NCI-H524 (cell line): ENCODE measurements at regions not wholly inside any gene's neighbourhood (a gene's known extent, or its start where the extent isn't known, plus 50 kb on each side); places are given as distances from the start of the nearest gene placed in this dataset.
A peak's percentile ranks its signal among the peaks of the same experiment; 100 is the strongest.
"Not testable (repeated sequence)": the region's sequence is repeated elsewhere in the genome, so short reads cannot be mapped to it uniquely, and the experiment has no call there.

Experiments used
- DNase-seq, 2 experiments: peaks; one replicate each; lab custom pipeline; 2025; lab: John Stamatoyannopoulos, UW

GRCh38 chr5:99315413-99316183, 386.8 kb upstream of the CHD1 start:
- DNase-seq: no peak

- no peak for DNase-seq
These were observed 385.9 kb upstream of the CHD1 start for GRCh38 chr5:99314721-99315120.

- no peak for DNase-seq
These were observed 379.3 kb upstream of the CHD1 start for GRCh38 chr5:99308131-99308530.

GRCh38 chr5:99305045-99305580, 376.3 kb upstream of the CHD1 start:
- no peak for DNase-seq

- DNase-seq: no peak
These were observed 356.8 kb upstream of the CHD1 start for GRCh38 chr5:99285606-99286005.

GRCh38 chr5:99275128-99275527, 346.3 kb upstream of the CHD1 start:
- no peak for DNase-seq

- DNase-seq: peak; percentile 78 to 95
These were observed 343.8 kb upstream of the CHD1 start for GRCh38 chr5:99272576-99272975.

GRCh38 chr5:99258819-99259218, 330.0 kb upstream of the CHD1 start:
- DNase-seq: no peak

- no peak for DNase-seq
These were observed 319.3 kb upstream of the CHD1 start for GRCh38 chr5:99248066-99248465.

- no peak for DNase-seq
These were observed 318.5 kb upstream of the CHD1 start for GRCh38 chr5:99247346-99247745.

GRCh38 chr5:99243111-99243510, 314.3 kb upstream of the CHD1 start:
- no peak for DNase-seq

- no peak for DNase-seq
These were observed 311.1 kb upstream of the CHD1 start for GRCh38 chr5:99239826-99240360.

GRCh38 chr5:99191206-99191745, 262.5 kb upstream of the CHD1 start:
- no peak for DNase-seq

GRCh38 chr5:99187611-99188010, 258.8 kb upstream of the CHD1 start:
- peak in 1 of 2 experiments; percentile 14 for DNase-seq

GRCh38 chr5:99179206-99179605, 250.4 kb upstream of the CHD1 start:
- DNase-seq: no peak

GRCh38 chr5:99177796-99178195, 249.0 kb upstream of the CHD1 start:
- no peak for DNase-seq

- no peak for DNase-seq
These were observed 247.4 kb upstream of the CHD1 start for GRCh38 chr5:99176186-99176585.

- peak in 1 of 2 experiments; percentile 27 for DNase-seq
These were observed 240.5 kb upstream of the CHD1 start for GRCh38 chr5:99169309-99169708.

GRCh38 chr5:99161538-99161937, 232.7 kb upstream of the CHD1 start:
- not testable (repeated sequence) for DNase-seq

GRCh38 chr5:99156688-99157087, 227.9 kb upstream of the CHD1 start:
- no peak for DNase-seq

GRCh38 chr5:99143283-99143795, 214.5 kb upstream of the CHD1 start:
- DNase-seq: not testable (repeated sequence)

- DNase-seq: no peak
These were observed 212.8 kb upstream of the CHD1 start for GRCh38 chr5:99141534-99142128.

GRCh38 chr5:99138911-99139310, 210.1 kb upstream of the CHD1 start:
- DNase-seq: no peak
